ENCODE measurements at regions not wholly inside any gene's neighbourhood (a gene's known extent, or its start where the extent isn't known, plus 50 kb on each side); places are given as distances from the start of the nearest gene placed in this dataset.

DNA sequence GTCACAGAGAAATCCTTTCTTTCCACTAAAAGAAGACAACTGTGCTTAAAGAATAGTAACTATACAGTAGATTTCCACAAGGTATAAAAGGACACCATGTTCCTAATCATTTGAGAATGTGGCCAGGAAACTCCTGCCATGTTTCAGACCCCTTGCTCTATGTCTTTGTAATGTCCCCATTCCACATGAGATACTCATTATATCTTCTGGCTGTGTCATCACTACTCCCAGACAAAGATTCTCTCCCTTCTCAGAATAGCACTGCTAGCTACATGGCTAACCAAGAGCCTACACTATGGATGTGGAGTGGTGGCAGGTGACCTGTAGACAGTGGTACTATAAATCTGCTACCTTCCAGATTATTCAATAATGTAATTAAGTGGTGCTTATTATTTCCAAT, 218.1 kb upstream of the MCHR2 start:
- DNase-seq: no peak
- H3K27me3 Mint-ChIP-seq (ENCODE audit: insufficient read depth, unreplicated experiment): no peaks in the 10 kb centered on the region
- Histone ChIP-seq H3K9me3 (no peaks in the 10 kb centered on the region), H3K4me1 (no peaks in the 10 kb centered on the region; the same call in 1 of the 2 replicates), H3K36me3 (ENCODE audit: control insufficient read depth, insufficient read depth, low read length) (no peaks in the 10 kb centered on the region), H3K27me3 (replicated peaks; ENCODE audit: control insufficient read depth, insufficient read depth, low read length) (no peaks in the 10 kb centered on the region), H3K4me3 (ENCODE audit: low read depth, low read length) (no peak overlapping the region)
- no peak overlapping the region for H3K4me3 Mint-ChIP-seq (ENCODE audit: unreplicated experiment)
- intact Hi-C loops (cut with micrococcal nuclease; ENCODE audit: unreplicated experiment): no loop called here
- ChIA-PET CTCF (no interaction called here), POLR2A (no interaction called here)
- peaks cover 5% of the 10 kb centered on the region for H3K4me1 Mint-ChIP-seq (ENCODE audit: low read depth, unreplicated experiment)
- BruUV-seq (replicated peaks): no TSS peak
- H3K36me3 Mint-ChIP-seq (ENCODE audit: insufficient read depth, unreplicated experiment): no peaks in the 10 kb centered on the region
- TF ChIP-seq, protein P1, sequence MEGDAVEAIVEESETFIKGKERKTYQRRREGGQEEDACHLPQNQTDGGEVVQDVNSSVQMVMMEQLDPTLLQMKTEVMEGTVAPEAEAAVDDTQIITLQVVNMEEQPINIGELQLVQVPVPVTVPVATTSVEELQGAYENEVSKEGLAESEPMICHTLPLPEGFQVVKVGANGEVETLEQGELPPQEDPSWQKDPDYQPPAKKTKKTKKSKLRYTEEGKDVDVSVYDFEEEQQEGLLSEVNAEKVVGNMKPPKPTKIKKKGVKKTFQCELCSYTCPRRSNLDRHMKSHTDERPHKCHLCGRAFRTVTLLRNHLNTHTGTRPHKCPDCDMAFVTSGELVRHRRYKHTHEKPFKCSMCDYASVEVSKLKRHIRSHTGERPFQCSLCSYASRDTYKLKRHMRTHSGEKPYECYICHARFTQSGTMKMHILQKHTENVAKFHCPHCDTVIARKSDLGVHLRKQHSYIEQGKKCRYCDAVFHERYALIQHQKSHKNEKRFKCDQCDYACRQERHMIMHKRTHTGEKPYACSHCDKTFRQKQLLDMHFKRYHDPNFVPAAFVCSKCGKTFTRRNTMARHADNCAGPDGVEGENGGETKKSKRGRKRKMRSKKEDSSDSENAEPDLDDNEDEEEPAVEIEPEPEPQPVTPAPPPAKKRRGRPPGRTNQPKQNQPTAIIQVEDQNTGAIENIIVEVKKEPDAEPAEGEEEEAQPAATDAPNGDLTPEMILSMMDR (IDR thresholded peaks at IDR 0.05; ENCODE audit: insufficient read depth in 1 of 2, low read depth in 1 of 2, low read length in 1 of 2, severe bottlenecking in 1 of 2, unreplicated experiment in 1 of 2): no peak
- no peak overlapping the region for H3K27ac Mint-ChIP-seq (ENCODE audit: unreplicated experiment)
- H3K9me3 Mint-ChIP-seq (ENCODE audit: unreplicated experiment): no peaks in the 10 kb centered on the region

DNA sequence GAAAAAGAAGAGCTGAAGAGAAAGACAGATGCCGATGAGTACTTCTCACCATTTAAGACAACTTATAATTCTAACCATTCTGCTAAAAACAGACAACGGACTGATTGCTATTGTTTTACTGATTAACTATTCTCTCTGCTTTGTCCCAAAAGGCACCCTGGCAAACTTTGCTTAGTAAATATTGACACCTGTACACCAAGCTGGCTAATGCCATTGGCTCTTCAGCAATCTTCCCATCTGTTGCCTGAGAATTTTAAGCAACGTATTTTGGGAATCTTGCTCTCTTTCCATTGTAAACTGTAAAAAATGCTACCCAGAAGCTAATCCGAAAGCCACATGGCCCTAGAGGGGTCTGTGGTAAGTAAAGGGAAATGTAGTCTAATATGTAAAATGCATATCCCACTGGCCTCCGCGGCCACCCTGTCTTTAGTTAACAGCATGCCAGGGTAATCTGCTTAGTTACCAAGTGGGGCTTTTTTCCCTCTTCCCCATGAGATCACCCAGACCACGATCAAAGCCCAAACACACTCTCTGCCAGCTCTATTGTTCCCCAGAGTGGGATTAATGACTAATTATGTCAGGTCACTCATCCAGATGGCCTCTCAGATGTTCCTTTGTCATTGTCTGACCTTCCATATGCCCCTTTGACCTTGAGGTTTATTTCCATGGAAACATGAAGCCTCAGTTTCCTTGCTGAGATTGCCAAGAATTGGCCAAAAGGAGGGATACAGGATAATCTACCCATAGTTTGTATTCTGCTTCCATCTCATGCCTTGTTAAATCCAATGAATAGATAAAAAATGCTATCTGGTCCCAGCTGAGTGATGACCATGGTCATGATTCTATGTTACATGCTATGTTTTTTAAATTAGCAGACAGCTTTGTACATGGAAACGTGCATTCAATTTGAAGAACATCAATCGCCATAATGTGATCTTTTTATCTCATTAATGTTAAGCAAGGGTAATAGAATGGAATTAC, 216.4 kb upstream of the MCHR2 start:
- Mint-ChIP-seq H3K36me3 (ENCODE audit: insufficient read depth, unreplicated experiment) (no peaks in the 10 kb centered on the region), H3K4me1 (ENCODE audit: low read depth, unreplicated experiment) (peaks cover 5% of the 10 kb centered on the region), H3K27me3 (ENCODE audit: insufficient read depth, unreplicated experiment) (no peaks in the 10 kb centered on the region), H3K9me3 (ENCODE audit: unreplicated experiment) (no peaks in the 10 kb centered on the region), H3K27ac (ENCODE audit: unreplicated experiment) (no peak overlapping the region), H3K4me3 (ENCODE audit: unreplicated experiment) (no peak overlapping the region)
- TF ChIP-seq, protein P1 (IDR thresholded peaks at IDR 0.05; ENCODE audit: insufficient read depth in 1 of 2, low read depth in 1 of 2, low read length in 1 of 2, severe bottlenecking in 1 of 2, unreplicated experiment in 1 of 2): no peak
- intact Hi-C loops (cut with micrococcal nuclease; ENCODE audit: unreplicated experiment): no loop called here
- no peak for DNase-seq
- Histone ChIP-seq H3K27me3 (replicated peaks; ENCODE audit: control insufficient read depth, insufficient read depth, low read length) (no peaks in the 10 kb centered on the region), H3K4me3 (ENCODE audit: low read depth, low read length) (no peak overlapping the region), H3K4me1 (no peaks in the 10 kb centered on the region; the same call in 1 of the 2 replicates), H3K36me3 (ENCODE audit: control insufficient read depth, insufficient read depth, low read length) (no peaks in the 10 kb centered on the region), H3K9me3 (no peaks in the 10 kb centered on the region)
- ChIA-PET POLR2A (no interaction called here), CTCF (no interaction called here)
- no TSS peak for BruUV-seq (replicated peaks)

DNA sequence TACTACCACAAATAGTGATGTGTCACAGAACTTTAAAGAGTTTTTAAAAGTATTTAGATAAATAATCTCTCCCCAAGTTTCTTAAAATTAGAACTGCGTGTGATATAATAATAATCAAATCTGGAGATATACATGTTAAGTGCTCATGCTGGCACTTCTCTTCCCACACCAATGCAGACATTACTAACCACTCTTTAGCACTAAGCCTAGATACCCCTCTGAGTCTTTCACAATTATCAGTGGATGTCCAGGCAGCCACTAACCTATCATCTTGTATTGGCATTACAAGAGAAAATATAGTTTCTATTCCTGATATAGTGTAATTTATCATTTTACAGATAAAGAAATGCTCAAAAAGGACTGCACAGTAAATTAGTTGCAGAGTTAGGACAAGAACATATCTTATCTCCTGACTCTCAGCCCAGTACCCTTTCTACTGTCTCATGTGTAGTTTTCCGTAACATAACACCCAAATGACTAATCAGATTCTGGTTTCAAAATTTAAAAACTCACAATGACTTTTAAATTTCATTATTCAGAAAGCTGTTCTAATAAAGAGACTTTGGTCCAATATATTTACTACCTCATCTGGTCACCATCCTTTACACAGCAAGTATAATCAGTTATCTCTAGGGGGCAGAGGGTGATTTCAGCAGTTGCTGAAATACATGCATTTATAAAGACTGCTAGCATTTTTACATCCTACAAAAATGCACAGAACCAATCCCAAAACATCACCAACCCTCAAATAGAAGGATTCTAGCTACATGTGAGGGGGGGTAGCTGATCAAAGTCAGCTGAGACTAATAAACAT, 215.5 kb upstream of the MCHR2 start:
- Mint-ChIP-seq H3K4me1 (ENCODE audit: low read depth, unreplicated experiment) (peaks cover 5% of the 10 kb centered on the region), H3K27me3 (ENCODE audit: insufficient read depth, unreplicated experiment) (no peaks in the 10 kb centered on the region), H3K27ac (ENCODE audit: unreplicated experiment) (no peak overlapping the region), H3K4me3 (ENCODE audit: unreplicated experiment) (no peak overlapping the region), H3K36me3 (ENCODE audit: insufficient read depth, unreplicated experiment) (no peaks in the 10 kb centered on the region), H3K9me3 (ENCODE audit: unreplicated experiment) (no peaks in the 10 kb centered on the region)
- ChIA-PET CTCF (no interaction called here), POLR2A (no interaction called here)
- intact Hi-C loops (cut with micrococcal nuclease; ENCODE audit: unreplicated experiment): no loop called here
- H3K4me1 ChIP-seq: no peaks in the 10 kb centered on the region; the same call in 1 of the 2 replicates
- no peaks in the 10 kb centered on the region for H3K9me3 ChIP-seq
- BruUV-seq (replicated peaks): no TSS peak
- TF ChIP-seq, protein P1 (IDR thresholded peaks at IDR 0.05; ENCODE audit: insufficient read depth in 1 of 2, low read depth in 1 of 2, low read length in 1 of 2, severe bottlenecking in 1 of 2, unreplicated experiment in 1 of 2): no peak
- no peak for DNase-seq
- H3K36me3 ChIP-seq (ENCODE audit: control insufficient read depth, insufficient read depth, low read length): no peaks in the 10 kb centered on the region
- H3K27me3 ChIP-seq (replicated peaks; ENCODE audit: control insufficient read depth, insufficient read depth, low read length): no peaks in the 10 kb centered on the region
- no peak overlapping the region for H3K4me3 ChIP-seq (ENCODE audit: low read depth, low read length)
